DND-41 (cell line): ENCODE measurements at regions not wholly inside any gene's neighbourhood (a gene's known extent, or its start where the extent isn't known, plus 50 kb on each side); places are given as distances from the start of the nearest gene placed in this dataset.

Source experiments
- CTCF ChIP-seq: IDR thresholded peaks from 2 replicates; pipeline ENCODE4 v1.5.1; 2012; ENCODE audit warnings: borderline replicate concordance, low read length, moderate library complexity, mild to moderate bottlenecking; ENCODE audit not compliant: poor library complexity, severe bottlenecking; ENCODE audit errors: extremely low read depth
- EZH2 ChIP-seq: IDR thresholded peaks from 3 replicates; pipeline ENCODE4 v1.6.1; 2012; ENCODE audit warnings: borderline replicate concordance, low read depth, mild to moderate bottlenecking, moderate library complexity, low read length, inconsistent platforms; ENCODE audit not compliant: severe bottlenecking

DNA sequence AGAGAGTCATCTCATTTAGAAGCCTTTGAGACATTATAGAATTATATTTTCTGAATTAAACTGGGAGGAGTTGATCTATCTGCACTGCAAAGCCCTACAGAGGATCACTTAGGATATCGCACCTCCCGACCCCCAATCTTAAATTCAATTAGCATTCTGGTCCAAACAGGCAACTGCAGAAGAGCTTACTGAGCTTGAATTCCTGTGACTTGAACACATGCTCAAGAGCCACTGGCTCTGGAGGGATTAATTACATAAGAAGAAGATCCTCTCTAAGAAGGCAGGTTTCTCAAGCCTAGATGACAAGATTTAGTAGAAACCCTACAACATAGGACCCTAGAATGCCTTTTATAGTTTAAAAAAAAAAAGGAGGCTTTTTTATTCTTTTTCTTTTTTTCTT is 548.9 kb downstream of the ARAP2 start:
- TF ChIP-seq CTCF (no peak), EZH2 (no peak)
